NOMO-1 treated with DMSO at 0.1 percent for 48 hours (cell line): ENCODE measurements at regions not wholly inside any gene's neighbourhood (a gene's known extent, or its start where the extent isn't known, plus 50 kb on each side); places are given as distances from the start of the nearest gene placed in this dataset.

Experiments
- DNase-seq: peaks from one replicate; lab custom pipeline; 2025; ENCODE audit not compliant: unreplicated experiment; lab: John Stamatoyannopoulos, UW

DNA sequence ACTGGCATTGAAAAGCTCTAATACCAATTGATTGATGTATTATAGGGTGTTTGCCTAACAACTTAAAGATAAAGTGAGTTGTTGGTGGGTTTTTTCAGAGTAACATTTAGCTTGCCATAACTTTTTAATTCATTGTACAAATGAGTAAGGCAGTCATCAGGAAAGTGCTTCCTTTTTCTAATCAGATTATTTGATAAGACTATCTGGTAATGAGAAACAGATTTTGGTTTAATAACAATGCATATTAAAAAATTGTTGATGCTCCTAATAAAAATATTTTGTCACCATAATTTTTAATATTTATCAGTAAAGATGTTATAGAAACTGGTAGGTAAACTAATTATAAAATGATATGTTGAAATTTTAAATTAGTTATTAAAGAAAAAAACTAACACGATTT is 51.3 kb downstream of the BLTP1 start:
- no peak for DNase-seq

DNA sequence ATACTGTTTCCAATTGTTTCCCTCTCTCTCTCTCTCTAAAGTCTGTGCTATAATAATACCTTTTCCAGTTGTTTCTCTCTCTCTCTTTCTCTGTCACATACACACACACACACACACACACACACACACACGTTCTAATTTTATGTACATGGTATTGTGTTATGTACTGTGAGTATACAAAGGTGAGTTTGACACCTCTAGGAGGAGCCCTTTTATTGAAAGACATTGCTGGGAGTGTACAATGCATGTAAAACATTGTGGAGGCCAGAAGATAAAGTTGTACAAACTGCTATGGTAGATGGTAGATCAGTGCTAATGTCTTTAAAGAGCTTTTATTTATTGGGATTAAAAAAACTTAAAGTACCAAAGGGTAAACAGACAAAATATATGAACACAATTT is 53.6 kb downstream of the BLTP1 start:
- no peak for DNase-seq

GRCh38 chr4:122212880-122213279 is 60.7 kb downstream of the BLTP1 start:
- DNase-seq = peak; percentile 18

DNA sequence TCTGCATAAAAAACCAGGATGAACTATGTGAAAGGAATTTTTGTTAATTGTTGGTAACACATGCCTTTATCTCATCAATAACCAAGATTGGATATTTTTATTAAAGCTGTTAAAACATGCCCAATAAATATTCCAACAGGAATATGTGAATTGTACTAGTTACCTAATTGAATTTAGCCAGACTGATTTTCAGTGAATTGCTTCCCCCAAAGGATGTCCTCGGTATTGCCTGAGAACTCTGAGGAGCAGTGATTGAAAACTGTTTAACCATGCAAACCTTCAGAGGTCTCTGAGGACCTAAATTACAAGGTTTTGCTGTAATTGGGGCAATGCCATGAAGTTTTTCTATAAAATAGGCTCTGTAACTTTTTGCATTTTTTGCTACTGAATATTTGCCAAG is 66.6 kb downstream of the BLTP1 start:
- DNase-seq = no peak

DNA sequence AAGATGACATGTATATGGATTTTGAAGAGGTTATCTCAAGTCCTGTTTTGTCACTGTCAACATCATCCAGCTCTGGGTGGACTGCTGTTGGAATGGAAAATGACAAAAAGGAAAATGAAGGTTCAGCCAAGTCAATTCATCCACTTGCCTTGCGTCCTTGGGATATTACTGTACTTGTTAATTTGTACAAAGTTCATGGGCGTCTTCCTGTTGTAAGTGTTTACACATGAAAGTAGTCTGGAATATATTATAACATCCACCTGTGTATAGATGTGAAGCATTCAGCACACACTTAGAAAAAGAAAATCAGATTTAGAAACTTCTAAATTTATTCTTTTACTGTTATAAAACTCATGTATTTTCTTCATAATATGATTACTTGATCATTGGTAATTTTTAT is 67.2 kb downstream of the BLTP1 start:
- DNase-seq = no peak

GRCh38 chr4:122221322-122221721 is 69.2 kb downstream of the BLTP1 start:
- no peak for DNase-seq

- no peak for DNase-seq
Observed at GRCh38 chr4:122224348-122224747, 72.2 kb downstream of the BLTP1 start.

- no peak for DNase-seq
Observed at GRCh38 chr4:122227202-122227601, 75.1 kb downstream of the BLTP1 start.

DNA sequence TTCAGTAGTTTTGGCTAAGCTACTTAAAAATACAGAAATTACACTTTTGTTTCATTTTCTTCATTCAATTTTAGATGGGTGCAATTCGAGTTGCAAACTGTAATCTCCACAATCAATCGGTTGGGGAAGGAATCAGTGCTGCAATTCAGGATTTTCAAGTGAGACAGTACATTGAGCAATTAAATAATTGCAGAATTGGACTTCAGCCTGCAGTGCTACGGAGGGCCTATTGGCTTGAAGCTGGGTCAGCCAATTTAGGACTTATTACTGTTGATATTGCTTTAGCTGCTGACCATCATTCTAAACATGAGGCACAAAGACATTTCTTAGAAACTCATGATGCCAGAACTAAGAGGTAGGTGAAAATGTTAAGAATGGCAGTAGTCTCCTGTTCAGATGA is 77.7 kb downstream of the BLTP1 start:
- DNase-seq = no peak

DNA sequence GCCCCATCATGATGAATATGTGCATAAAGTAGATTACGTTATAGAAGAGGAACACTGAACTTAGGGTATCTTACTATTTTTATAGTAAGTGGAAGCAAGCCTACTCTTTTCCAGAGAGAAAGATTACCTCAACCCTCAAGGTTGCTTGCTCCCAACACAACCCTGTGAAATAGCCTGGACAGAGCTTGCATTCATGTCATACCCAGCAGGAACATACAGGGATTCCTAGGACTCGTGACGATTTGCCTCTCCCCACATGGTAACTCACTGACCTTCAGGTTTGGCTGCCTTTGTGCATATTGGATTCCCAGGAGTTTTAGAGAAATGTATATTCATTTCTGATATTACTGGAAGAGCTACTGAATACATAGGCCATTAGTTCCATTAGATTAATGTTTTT is 80.5 kb downstream of the BLTP1 start:
- DNase-seq = no peak

DNA sequence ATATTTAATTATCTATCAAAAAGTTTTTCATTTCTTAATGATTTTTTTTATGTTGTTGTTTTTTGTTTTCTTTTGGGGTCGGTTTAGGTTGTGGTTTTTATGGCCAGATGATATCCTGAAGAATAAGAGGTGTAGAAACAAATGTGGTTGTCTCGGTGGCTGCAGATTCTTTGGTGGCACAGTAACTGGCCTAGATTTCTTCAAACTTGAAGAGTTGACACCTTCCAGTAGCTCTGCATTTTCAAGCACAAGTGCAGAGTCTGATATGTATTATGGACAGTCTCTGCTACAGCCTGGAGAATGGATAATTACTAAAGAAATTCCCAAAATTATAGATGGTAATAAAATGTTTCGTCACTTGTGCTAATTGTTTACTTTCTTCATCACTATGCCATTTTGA is 82.6 kb downstream of the BLTP1 start:
- DNase-seq = no peak

DNA sequence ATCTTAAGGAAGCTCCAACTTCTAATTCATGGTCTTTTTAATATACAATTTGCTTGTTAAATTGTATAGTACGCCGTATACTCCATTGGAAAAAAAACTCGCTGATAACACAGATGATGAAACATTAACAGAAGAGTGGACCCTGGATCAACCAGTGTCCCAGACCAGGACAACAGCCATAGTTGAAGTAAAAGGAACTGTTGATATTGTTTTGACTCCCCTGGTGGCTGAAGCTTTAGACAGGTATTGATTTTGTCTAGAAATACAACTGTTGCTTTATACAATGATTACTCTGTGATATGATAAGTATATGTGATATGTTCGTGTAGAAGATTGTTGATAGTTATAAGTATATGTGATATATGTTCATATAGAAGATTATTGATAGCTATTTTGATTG is 91.7 kb downstream of the BLTP1 start:
- DNase-seq = no peak

- no peak for DNase-seq
Observed at GRCh38 chr4:122244764-122245163, 92.6 kb downstream of the BLTP1 start.

- no peak for DNase-seq
Observed at GRCh38 chr4:122246551-122246950, 94.4 kb downstream of the BLTP1 start.

DNA sequence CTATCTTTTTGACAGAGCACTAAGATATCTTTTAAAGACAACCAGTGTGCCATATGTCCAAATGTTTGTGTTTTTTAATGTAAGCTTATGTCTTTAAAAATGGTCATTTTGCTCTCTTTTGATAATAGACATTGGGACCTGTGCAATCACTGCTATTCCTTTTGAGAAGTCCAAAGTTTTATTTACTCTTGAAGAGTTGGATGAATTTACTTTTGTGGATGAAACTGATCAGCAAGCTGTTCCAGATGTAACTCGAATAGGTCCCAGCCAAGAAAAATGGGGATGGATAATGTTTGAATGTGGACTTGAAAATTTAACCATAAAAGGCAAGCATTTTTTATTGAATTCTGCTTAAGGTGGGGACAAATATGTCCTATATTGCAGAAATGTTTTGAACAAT is 97.2 kb downstream of the BLTP1 start:
- no peak for DNase-seq

- no peak for DNase-seq
Observed at GRCh38 chr4:122252584-122252983, 100.5 kb downstream of the BLTP1 start.

DNA sequence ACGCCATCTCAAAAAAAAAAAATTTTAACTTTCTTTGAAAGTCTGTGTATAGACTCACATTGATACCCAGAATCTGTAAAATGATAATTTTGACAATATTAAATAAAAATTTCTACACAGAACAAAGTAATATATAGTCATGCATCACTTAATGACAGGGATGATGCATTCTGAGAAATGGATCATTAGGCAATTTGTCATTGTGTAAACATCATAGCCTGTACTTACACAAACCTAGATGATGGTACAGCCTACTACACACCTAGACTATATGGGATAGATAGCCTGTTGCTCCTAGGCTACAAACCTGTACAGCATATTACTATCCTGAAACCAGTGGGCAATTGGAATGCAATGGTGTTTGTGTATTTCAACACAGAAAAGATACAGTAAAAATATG is 107.7 kb downstream of the BLTP1 start:
- DNase-seq = no peak

GRCh38 chr4:122276359-122276758 is 102.5 kb upstream of the ADAD1 start:
- no peak for DNase-seq

DNA sequence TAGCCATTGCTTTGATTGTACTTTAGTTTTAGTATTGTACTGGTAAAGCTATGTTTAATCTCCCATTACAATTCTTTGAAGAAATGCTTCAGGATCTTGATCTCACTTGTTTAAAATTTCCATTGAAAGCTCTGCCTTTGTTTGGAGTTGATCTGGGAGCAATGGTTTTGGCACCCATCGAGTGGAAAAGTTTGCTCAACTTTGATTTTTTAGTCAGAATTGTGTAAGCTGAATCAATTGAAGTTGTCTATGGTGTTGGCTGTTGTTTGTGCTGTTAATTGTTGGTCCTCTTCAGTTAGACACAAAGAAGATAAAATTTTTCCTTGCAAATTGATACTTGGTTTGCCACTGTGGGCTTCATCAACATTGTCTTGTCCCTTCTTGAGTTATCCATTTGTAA is 99.8 kb upstream of the ADAD1 start:
- DNase-seq = no peak

- DNase-seq = no peak
Observed at GRCh38 chr4:122279670-122280069, 99.1 kb upstream of the ADAD1 start.

DNA sequence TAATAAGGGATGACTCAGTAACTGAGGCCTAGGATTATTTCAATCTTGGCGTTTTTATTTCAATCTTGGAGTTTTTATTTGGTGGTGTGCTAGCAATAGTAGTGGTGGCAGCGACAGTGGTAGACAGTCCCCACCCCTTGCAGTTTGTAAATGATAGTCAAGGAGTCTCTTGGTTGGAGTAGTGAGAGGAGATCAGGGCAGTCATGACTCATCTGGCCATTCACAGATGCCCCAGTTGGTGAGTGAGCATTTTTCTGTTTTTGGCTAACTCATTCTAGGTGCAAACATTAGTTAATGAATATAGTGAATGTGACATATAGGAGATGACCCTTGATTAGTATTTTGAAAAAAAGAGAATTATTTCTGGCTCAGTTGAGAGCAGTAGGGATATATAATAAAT is 93.5 kb upstream of the ADAD1 start:
- no peak for DNase-seq

GRCh38 chr4:122293374-122294365 is 85.1 kb upstream of the ADAD1 start:
- no peak for DNase-seq

GRCh38 chr4:122297694-122298093 is 81.1 kb upstream of the ADAD1 start:
- DNase-seq = no peak
